CD4-positive, alpha-beta T cell (primary cell): ENCODE measurements at regions not wholly inside any gene's neighbourhood (a gene's known extent, or its start where the extent isn't known, plus 50 kb on each side); places are given as distances from the start of the nearest gene placed in this dataset.

Experiments used
- ATAC-seq: fragments of 200-7000 bp; cut with Tn5 transposase; one replicate; pipeline ENCODE4 v1.10.0; 2022; ENCODE audit warnings: mild to moderate bottlenecking; ENCODE audit not compliant: poor library complexity
- CTCF ChIA-PET: fragments of 350-600 bp; sonication (Branson Sonifier 250); formaldehyde crosslinking; loops from one replicate; lab custom pipeline; 2021; ENCODE audit warnings: antibody characterized with exemption, inconsistent platforms; lab: Charles Lee
- POLR2A ChIA-PET: fragments of 350-600 bp; sonication (Branson Sonifier 250); formaldehyde crosslinking; loops from one replicate; lab custom pipeline; 2021; ENCODE audit warnings: antibody characterized with exemption, inconsistent platforms; lab: Charles Lee
- DNase-seq, 14 experiments: peaks; one replicate each; pipeline ENCODE4 v3.0.0-alpha.2; 2013 to 2020; ENCODE audit warnings: mixed read lengths in 2 of 14
- H3K27ac ChIP-seq, 2 donors: one replicate each; pipeline versions ENCODE4 v1.5.1 to v1.7.0; 2013; ENCODE audit warnings: low read length in 2 of 2, low read depth in 1 of 2, mild to moderate bottlenecking in 1 of 2
- H3K27me3 ChIP-seq, 2 experiments: 1 replicate in 1 of 2; 2 replicates in 1 of 2; pipeline versions ENCODE4 v1.6.1 to v1.7.0; 2013; ENCODE audit warnings: low read length in 2 of 2, control low read depth in 1 of 2, mild to moderate bottlenecking in 1 of 2, moderate library complexity in 1 of 2; ENCODE audit not compliant: insufficient read depth in 2 of 2, control insufficient read depth in 1 of 2
- H3K36me3 ChIP-seq: one replicate; pipeline ENCODE4 v1.6.1; 2013; ENCODE audit warnings: low read length, control low read depth; ENCODE audit not compliant: insufficient read depth
- H3K4me1 ChIP-seq: one replicate; pipeline ENCODE4 v1.6.1; 2013; ENCODE audit warnings: low read length, control low read depth; ENCODE audit not compliant: insufficient read depth
- H3K4me3 ChIP-seq: one replicate; pipeline ENCODE4 v1.5.1; 2013; ENCODE audit warnings: mild to moderate bottlenecking, low read length, moderate library complexity
- H3K9me3 ChIP-seq, 2 experiments: 1 replicate in 1 of 2; 2 replicates in 1 of 2; pipeline versions ENCODE4 v1.6.1 to v1.7.0; 2013; ENCODE audit warnings: low read length in 2 of 2, mild to moderate bottlenecking in 2 of 2, control low read depth in 1 of 2, moderate library complexity in 1 of 2; ENCODE audit not compliant: control insufficient read depth in 1 of 2, insufficient read depth in 1 of 2
- H3K27ac Mint-ChIP-seq: one replicate; pipeline ENCODE4 v1.8.0; 2020; ENCODE audit warnings: mixed read lengths
- H3K27me3 Mint-ChIP-seq: one replicate; pipeline ENCODE4 v1.8.0; 2021; ENCODE audit warnings: mixed read lengths
- H3K36me3 Mint-ChIP-seq: one replicate; pipeline ENCODE4 v1.8.0; 2021; ENCODE audit warnings: low read depth, mixed read lengths
- H3K4me1 Mint-ChIP-seq: one replicate; pipeline ENCODE4 v1.8.0; 2021; ENCODE audit warnings: low read depth, mixed read lengths
- H3K4me3 Mint-ChIP-seq: one replicate; pipeline ENCODE4 v1.8.0; 2020; ENCODE audit warnings: mild to moderate bottlenecking, mixed read lengths
- H3K9me3 Mint-ChIP-seq: one replicate; pipeline ENCODE4 v1.8.0; 2020; ENCODE audit warnings: mixed read lengths
- intact Hi-C, 2 experiments: fragments of 100-400 bp; cut with DNase I in 1 of 2; cut with micrococcal nuclease in 1 of 2; formaldehyde crosslinking; loops; one replicate each; pipeline versions ENCODE4 v1.15.1 to v1.9.0; 2023 to 2025; cut with DNase I, micrococcal nuclease
- TF ChIP-seq, protein P1 (sequence below): fragments of 200-600 bp; IDR thresholded peaks from one replicate; pipeline ENCODE4 v1.8.0; 2022; ENCODE audit warnings: antibody characterized with exemption, mild to moderate bottlenecking

DNA sequence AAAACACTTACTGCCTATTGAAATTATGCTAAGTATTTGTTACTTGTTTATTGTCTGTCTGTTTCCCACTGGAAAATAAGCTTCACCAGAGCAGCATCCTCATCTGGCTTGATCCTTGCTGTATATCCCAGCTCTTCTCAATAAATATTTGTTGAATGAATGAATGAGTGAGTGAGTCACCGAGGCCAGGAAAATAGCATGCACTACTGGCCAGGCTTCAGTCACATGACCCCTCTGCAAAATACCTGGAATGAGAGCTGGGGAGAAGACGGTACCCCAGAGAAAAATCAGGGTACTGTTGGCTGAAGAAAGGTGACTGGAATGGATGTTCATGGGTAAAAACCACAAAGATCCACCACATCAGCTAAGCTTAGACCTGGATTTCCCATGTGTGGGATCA, 331.9 kb downstream of the SHQ1 start:
- Histone ChIP-seq H3K9me3 (no peaks in the 10 kb centered on the region), H3K27me3 (no peaks in the 10 kb centered on the region), H3K36me3 (no peaks in the 10 kb centered on the region), H3K4me3 (no peak overlapping the region), H3K27ac (no peak overlapping the region), H3K4me1 (no peaks in the 10 kb centered on the region)
- ChIA-PET POLR2A (no interaction called here), CTCF (no interaction called here)
- no peak for DNase-seq
- Mint-ChIP-seq H3K36me3 (no peaks in the 10 kb centered on the region), H3K9me3 (no peaks in the 10 kb centered on the region), H3K27me3 (no peaks in the 10 kb centered on the region), H3K27ac (no peak overlapping the region), H3K4me1 (no peaks in the 10 kb centered on the region), H3K4me3 (no peak overlapping the region)
- ATAC-seq: no peak
- TF ChIP-seq, protein P1, sequence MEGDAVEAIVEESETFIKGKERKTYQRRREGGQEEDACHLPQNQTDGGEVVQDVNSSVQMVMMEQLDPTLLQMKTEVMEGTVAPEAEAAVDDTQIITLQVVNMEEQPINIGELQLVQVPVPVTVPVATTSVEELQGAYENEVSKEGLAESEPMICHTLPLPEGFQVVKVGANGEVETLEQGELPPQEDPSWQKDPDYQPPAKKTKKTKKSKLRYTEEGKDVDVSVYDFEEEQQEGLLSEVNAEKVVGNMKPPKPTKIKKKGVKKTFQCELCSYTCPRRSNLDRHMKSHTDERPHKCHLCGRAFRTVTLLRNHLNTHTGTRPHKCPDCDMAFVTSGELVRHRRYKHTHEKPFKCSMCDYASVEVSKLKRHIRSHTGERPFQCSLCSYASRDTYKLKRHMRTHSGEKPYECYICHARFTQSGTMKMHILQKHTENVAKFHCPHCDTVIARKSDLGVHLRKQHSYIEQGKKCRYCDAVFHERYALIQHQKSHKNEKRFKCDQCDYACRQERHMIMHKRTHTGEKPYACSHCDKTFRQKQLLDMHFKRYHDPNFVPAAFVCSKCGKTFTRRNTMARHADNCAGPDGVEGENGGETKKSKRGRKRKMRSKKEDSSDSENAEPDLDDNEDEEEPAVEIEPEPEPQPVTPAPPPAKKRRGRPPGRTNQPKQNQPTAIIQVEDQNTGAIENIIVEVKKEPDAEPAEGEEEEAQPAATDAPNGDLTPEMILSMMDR: no peak
- intact Hi-C loops: no loop called here

DNA sequence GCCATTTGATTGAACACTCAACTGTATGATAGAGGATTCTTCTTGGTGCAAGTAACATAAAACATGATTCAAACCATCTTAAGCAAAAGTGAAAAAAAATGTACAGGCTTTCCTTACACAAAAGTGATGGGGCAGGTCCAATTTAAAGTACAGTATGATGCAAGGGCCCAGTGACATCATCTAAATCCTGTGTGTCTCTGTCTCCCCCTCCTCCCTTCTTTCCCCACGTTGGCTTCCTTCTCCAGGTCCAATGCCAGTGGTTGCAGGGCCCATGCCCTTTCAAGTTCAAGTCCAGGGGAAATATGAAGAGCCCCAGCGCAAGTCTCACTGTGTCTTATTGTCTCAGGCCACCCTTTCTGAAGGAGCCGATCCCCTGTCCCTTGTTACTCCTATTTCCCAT, 332.3 kb downstream of the SHQ1 start:
- Mint-ChIP-seq H3K4me1 (no peaks in the 10 kb centered on the region), H3K4me3 (no peak overlapping the region), H3K9me3 (no peaks in the 10 kb centered on the region), H3K36me3 (no peaks in the 10 kb centered on the region), H3K27me3 (no peaks in the 10 kb centered on the region), H3K27ac (no peak overlapping the region)
- Histone ChIP-seq H3K36me3 (no peaks in the 10 kb centered on the region), H3K4me3 (no peak overlapping the region), H3K9me3 (no peaks in the 10 kb centered on the region), H3K27ac (no peak overlapping the region), H3K4me1 (no peaks in the 10 kb centered on the region), H3K27me3 (no peaks in the 10 kb centered on the region)
- DNase-seq (peak in 2 of 14 experiments; percentile 15 to 18), ATAC-seq (no peak)
- POLR2A ChIA-PET: no interaction called here
- CTCF ChIA-PET: no interaction called here
- TF ChIP-seq, protein P1: no peak
- intact Hi-C loops: no loop called here

DNA sequence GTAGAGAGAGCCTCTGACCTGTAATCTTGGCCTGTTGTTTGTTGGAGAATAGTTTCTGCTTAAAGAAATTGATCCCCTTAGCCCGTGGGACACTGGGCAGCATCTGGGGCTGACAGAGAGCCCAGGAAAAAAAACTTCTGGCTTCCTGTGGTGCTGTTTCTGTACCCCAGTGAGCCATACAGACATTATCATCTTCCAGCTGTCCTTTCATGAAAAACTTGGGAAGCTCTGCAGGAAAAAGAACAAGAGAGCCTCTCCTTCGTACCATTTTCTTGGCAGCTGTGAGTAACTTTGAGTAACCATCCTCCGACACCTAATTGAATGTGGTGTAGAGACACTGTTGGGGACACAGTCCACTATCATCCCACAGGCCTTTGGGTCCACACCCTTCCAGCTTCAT, 333.0 kb downstream of the SHQ1 start:
- Mint-ChIP-seq H3K9me3 (no peaks in the 10 kb centered on the region), H3K4me3 (no peak overlapping the region), H3K4me1 (no peaks in the 10 kb centered on the region), H3K27ac (no peak overlapping the region), H3K36me3 (no peaks in the 10 kb centered on the region), H3K27me3 (no peaks in the 10 kb centered on the region)
- Histone ChIP-seq H3K9me3 (no peaks in the 10 kb centered on the region), H3K27me3 (no peaks in the 10 kb centered on the region), H3K4me3 (no peak overlapping the region), H3K27ac (no peak overlapping the region), H3K4me1 (no peaks in the 10 kb centered on the region), H3K36me3 (no peaks in the 10 kb centered on the region)
- no peak for DNase-seq
- CTCF ChIA-PET: no interaction called here
- no peak for ATAC-seq
- intact Hi-C loops: no loop called here
- TF ChIP-seq, protein P1: no peak
- POLR2A ChIA-PET: no interaction called here
